ENCODE measurements at regions not wholly inside any gene's neighbourhood (a gene's known extent, or its start where the extent isn't known, plus 50 kb on each side); places are given as distances from the start of the nearest gene placed in this dataset.

DNA sequence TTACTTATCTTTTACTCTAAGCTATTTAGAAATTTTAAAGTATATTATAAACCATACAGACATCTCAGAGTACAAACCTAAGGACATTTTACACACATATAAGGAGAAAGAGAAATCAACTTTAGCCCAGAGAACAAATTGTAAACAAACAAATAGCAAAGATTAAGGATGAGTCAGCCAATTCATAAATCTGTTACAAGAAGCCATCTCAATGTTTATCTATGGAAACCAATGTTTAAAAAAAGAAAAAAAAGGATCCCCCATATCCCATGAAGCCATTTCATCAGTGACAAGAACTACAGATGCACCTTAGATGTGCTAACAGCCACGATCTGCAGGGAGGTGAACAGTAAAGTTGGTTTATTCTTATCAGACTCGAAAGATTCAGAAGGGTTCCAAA is 437.1 kb downstream of the SHQ1 start:
- DNase-seq = no peak
- peaks cover 33 to 80% of the 10 kb centered on the region in 2 donors for H3K4me1 Mint-ChIP-seq (ENCODE audit: low read depth in 2 of 2)

GRCh38 chr3:72408983-72409779 is 439.1 kb downstream of the SHQ1 start:
- Mint-ChIP-seq H3K27me3 (no peaks in the 10 kb centered on the region), H3K4me1 (ENCODE audit: low read depth in 2 of 2) (peaks cover 43 to 84% of the 10 kb centered on the region in 2 donors), H3K27ac (no peak overlapping the region), H3K9me3 (no peaks in the 10 kb centered on the region), H3K36me3 (ENCODE audit: insufficient read depth) (peaks cover 3% of the 10 kb centered on the region), H3K4me3 (peak overlapping the region in 1 of 2 donors; percentile 23)
- ATAC-seq (replicated peaks) = no peak
- no peak for DNase-seq

More for the DNA sequence above, 437.1 kb downstream of the SHQ1 start:
- Mint-ChIP-seq H3K4me3 (peak overlapping the region in 1 of 2 donors; percentile 32), H3K27ac (no peak overlapping the region), H3K27me3 (no peaks in the 10 kb centered on the region), H3K9me3 (no peaks in the 10 kb centered on the region), H3K36me3 (ENCODE audit: insufficient read depth) (no peaks in the 10 kb centered on the region)
- no peak for ATAC-seq (replicated peaks)

GRCh38 chr3:72407766-72408165 is 440.5 kb downstream of the SHQ1 start:
- ATAC-seq (replicated peaks) = no peak
- Mint-ChIP-seq H3K27ac (no peak overlapping the region), H3K4me3 (no peak overlapping the region), H3K9me3 (no peaks in the 10 kb centered on the region), H3K4me1 (ENCODE audit: low read depth in 2 of 2) (peaks cover 47 to 91% of the 10 kb centered on the region in 2 donors), H3K27me3 (no peaks in the 10 kb centered on the region), H3K36me3 (ENCODE audit: insufficient read depth) (peaks cover 4% of the 10 kb centered on the region)
- DNase-seq = no peak

DNA sequence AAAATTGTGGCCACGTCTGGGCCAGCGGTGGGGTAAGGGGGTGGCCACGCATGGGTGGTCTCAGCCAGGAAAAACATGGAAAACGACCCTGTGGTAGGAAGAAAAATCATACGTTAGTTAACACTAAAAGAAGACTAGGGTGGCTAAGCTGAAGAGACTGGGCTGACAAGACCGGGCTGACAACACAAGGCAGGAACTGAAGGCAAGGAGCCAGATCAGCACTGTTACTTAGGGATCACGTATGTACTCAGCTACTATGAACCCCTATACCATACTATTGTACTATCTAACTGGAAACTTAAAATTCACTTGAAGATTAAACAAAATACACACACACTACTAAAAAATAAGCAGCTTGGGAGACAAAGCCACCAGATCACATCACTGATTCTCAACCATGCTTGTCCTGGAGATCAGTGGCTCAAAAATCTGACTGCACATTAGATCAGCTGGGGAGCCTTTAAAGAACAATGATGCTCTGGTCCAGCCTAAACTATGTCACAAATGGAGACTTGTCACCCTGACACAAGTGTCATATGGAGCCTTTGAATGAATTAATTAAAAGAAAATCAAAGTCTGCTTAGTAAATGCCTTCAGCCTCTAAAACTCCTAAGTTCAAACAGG is 442.2 kb downstream of the SHQ1 start:
- DNase-seq (no peak), ATAC-seq (replicated peaks) (no peak)
- peaks cover 38 to 78% of the 10 kb centered on the region in 2 donors for H3K4me1 Mint-ChIP-seq (ENCODE audit: low read depth in 2 of 2)
- no peak overlapping the region for H3K4me3 Mint-ChIP-seq
- peak overlapping the region in 1 of 2 donors; percentile 20 for H3K27ac Mint-ChIP-seq
- H3K9me3 Mint-ChIP-seq = no peaks in the 10 kb centered on the region
- H3K36me3 Mint-ChIP-seq (ENCODE audit: insufficient read depth) = peaks cover 6% of the 10 kb centered on the region
- no peaks in the 10 kb centered on the region for H3K27me3 Mint-ChIP-seq

GRCh38 chr3:72401005-72401545 is 447.2 kb downstream of the SHQ1 start:
- Mint-ChIP-seq H3K36me3 (ENCODE audit: insufficient read depth) (peaks cover 15% of the 10 kb centered on the region), H3K4me3 (no peak overlapping the region), H3K9me3 (no peaks in the 10 kb centered on the region), H3K27me3 (no peaks in the 10 kb centered on the region), H3K27ac (no peak overlapping the region), H3K4me1 (ENCODE audit: low read depth in 2 of 2) (peaks cover 41 to 64% of the 10 kb centered on the region in 2 donors)
- ATAC-seq (replicated peaks) = no peak
- no peak for DNase-seq

DNA sequence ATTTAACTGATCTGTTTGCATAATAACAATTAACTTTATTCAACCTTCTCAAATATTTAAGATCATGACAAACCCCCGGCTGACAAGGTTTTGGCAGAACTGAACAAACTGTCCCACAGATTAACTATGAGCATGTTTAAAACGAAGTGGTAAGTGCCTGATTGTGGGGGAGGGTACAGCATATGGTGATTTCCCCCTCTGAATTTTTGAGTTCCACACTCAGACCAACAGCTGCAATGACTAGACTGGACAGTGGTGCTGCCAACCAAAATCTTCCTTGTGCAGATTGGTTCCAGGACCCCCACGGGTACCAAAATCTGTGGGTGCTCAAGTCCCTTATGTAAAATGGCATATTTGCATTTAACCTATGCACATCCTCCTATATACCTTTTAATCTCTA is 449.5 kb downstream of the SHQ1 start:
- H3K27ac Mint-ChIP-seq = no peak overlapping the region
- DNase-seq = no peak
- H3K4me3 Mint-ChIP-seq = no peak overlapping the region
- H3K4me1 Mint-ChIP-seq (ENCODE audit: low read depth in 2 of 2) = peaks cover 35 to 54% of the 10 kb centered on the region in 2 donors
- peaks cover 20% of the 10 kb centered on the region for H3K36me3 Mint-ChIP-seq (ENCODE audit: insufficient read depth)
- no peak for ATAC-seq (replicated peaks)
- no peaks in the 10 kb centered on the region for H3K27me3 Mint-ChIP-seq
- no peaks in the 10 kb centered on the region for H3K9me3 Mint-ChIP-seq

- H3K4me3 Mint-ChIP-seq = no peak overlapping the region
- no peak for ATAC-seq (replicated peaks)
- peaks cover 39 to 51% of the 10 kb centered on the region in 2 donors for H3K4me1 Mint-ChIP-seq (ENCODE audit: low read depth in 2 of 2)
- no peak overlapping the region for H3K27ac Mint-ChIP-seq
- peaks cover 20% of the 10 kb centered on the region for H3K36me3 Mint-ChIP-seq (ENCODE audit: insufficient read depth)
- H3K9me3 Mint-ChIP-seq = no peaks in the 10 kb centered on the region
- no peaks in the 10 kb centered on the region for H3K27me3 Mint-ChIP-seq
- DNase-seq = no peak
Measured at GRCh38 chr3:72397586-72397985, 450.7 kb downstream of the SHQ1 start.

- Mint-ChIP-seq H3K27me3 (no peaks in the 10 kb centered on the region), H3K27ac (no peak overlapping the region), H3K4me1 (ENCODE audit: low read depth in 2 of 2) (peaks cover 39 to 51% of the 10 kb centered on the region in 2 donors), H3K9me3 (no peaks in the 10 kb centered on the region), H3K36me3 (ENCODE audit: insufficient read depth) (peaks cover 20% of the 10 kb centered on the region), H3K4me3 (no peak overlapping the region)
- DNase-seq (no peak), ATAC-seq (replicated peaks) (no peak)
Measured at GRCh38 chr3:72396899-72397298, 451.3 kb downstream of the SHQ1 start.

DNA sequence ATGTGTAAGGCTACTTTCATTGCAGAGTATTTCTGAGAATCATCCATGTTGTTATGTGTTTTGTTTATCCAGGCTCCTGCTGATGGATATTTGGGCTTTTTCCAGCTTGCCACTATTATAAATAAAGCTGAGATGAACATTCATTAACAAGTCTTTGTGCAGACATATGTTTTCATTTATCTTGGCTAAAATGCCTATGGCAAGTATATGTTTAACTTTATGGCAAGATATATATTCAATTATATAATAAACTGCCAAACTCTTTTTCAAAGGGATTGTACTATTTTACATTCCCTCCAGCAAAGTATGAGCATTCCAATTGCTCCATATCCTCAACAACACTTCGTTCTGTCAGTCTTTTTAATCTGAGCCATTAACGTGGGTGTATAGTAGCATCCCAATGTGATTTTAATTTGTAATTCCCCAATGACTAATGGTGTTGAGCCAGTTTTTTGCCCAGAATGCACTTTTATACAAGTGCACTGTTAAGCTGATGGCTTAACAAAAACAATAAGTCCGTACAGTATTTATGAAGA is 452.4 kb downstream of the SHQ1 start:
- Mint-ChIP-seq H3K36me3 (ENCODE audit: insufficient read depth) (peaks cover 17% of the 10 kb centered on the region), H3K27ac (no peak overlapping the region)

DNA sequence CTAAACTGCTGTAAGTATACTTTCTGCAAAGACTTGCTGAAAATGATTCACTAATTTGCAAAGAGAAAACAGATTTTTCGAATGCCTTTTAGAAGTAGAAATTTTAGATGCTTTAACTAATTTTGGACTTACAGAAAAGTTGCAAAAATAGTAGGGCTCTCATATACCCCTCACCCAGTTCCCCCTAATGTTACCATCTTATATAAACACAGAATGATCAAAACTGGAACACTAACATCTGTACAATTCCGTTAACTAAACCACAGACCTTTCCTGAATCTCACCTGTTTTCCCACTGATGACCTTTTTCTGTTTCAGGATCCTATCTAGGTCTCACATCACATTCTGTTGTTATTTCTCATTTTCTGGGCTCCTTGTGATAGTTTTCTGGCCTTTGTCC is 454.8 kb downstream of the SHQ1 start:
- H3K36me3 Mint-ChIP-seq (ENCODE audit: insufficient read depth) = peaks cover 15% of the 10 kb centered on the region
- DNase-seq (no peak), ATAC-seq (replicated peaks) (no peak)
- no peak overlapping the region for H3K27ac Mint-ChIP-seq
- H3K4me3 Mint-ChIP-seq = no peak overlapping the region
- no peaks in the 10 kb centered on the region for H3K9me3 Mint-ChIP-seq
- H3K27me3 Mint-ChIP-seq = no peaks in the 10 kb centered on the region
- H3K4me1 Mint-ChIP-seq (ENCODE audit: low read depth in 2 of 2) = peaks cover 31 to 47% of the 10 kb centered on the region in 2 donors

More for the DNA sequence above, 452.4 kb downstream of the SHQ1 start:
- Mint-ChIP-seq H3K9me3 (no peaks in the 10 kb centered on the region), H3K4me1 (ENCODE audit: low read depth in 2 of 2) (peaks cover 36 to 45% of the 10 kb centered on the region in 2 donors), H3K27me3 (no peaks in the 10 kb centered on the region), H3K4me3 (no peak overlapping the region)
- ATAC-seq (replicated peaks) (no peak), DNase-seq (no peak)

DNA sequence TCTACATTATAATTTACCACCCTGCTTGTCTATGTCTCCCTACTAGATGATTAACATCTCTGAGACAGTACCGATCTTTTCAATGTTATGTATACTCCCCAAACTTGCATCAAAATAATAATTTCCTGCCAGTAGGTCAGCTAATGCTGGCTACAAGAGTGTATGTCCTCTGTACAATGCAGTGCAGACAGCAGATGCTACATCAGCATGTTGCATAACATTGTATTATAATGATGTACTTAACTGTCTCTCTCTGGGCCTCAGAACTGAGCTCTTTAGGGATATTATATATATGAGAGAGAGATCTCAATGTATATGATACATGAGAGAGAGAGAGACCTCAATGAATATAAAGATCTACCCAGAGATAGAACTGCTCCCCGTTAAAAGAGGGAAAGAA is 456.6 kb downstream of the SHQ1 start:
- Mint-ChIP-seq H3K27ac (no peak overlapping the region), H3K4me3 (no peak overlapping the region), H3K27me3 (no peaks in the 10 kb centered on the region), H3K4me1 (ENCODE audit: low read depth in 2 of 2) (peaks cover 30 to 59% of the 10 kb centered on the region in 2 donors), H3K9me3 (no peaks in the 10 kb centered on the region), H3K36me3 (ENCODE audit: insufficient read depth) (peaks cover 10% of the 10 kb centered on the region)
- no peak for DNase-seq
- no peak for ATAC-seq (replicated peaks)

- Mint-ChIP-seq H3K36me3 (ENCODE audit: insufficient read depth) (peaks cover 6% of the 10 kb centered on the region), H3K9me3 (no peaks in the 10 kb centered on the region), H3K27ac (no peak overlapping the region), H3K4me1 (ENCODE audit: low read depth in 2 of 2) (peaks cover 30 to 60% of the 10 kb centered on the region in 2 donors), H3K4me3 (no peak overlapping the region), H3K27me3 (no peaks in the 10 kb centered on the region)
- ATAC-seq (replicated peaks) = no peak
- no peak for DNase-seq
Measured at GRCh38 chr3:72390841-72391240, 457.4 kb downstream of the SHQ1 start.

GRCh38 chr3:72388644-72389043 is 459.6 kb downstream of the SHQ1 start:
- no peak for DNase-seq
- H3K27me3 Mint-ChIP-seq = no peaks in the 10 kb centered on the region
- H3K27ac Mint-ChIP-seq = no peak overlapping the region
- H3K9me3 Mint-ChIP-seq = no peaks in the 10 kb centered on the region
- no peak overlapping the region for H3K4me3 Mint-ChIP-seq
- H3K4me1 Mint-ChIP-seq (ENCODE audit: low read depth in 2 of 2) = peaks cover 37 to 65% of the 10 kb centered on the region in 2 donors
- no peaks in the 10 kb centered on the region for H3K36me3 Mint-ChIP-seq (ENCODE audit: insufficient read depth)
- ATAC-seq (replicated peaks) = no peak

Measured in effector memory CD8-positive, alpha-beta T cell (primary cell).